GM20000 (cell line): ENCODE measurements at regions not wholly inside any gene's neighbourhood (a gene's known extent, or its start where the extent isn't known, plus 50 kb on each side); places are given as distances from the start of the nearest gene placed in this dataset.
A peak's percentile ranks its signal among the peaks of the same experiment; 100 is the strongest.
"Not testable (repeated sequence)": the region's sequence is repeated elsewhere in the genome, so short reads cannot be mapped to it uniquely, and the experiment has no call there.

ENCODE experiments used
- DNase-seq: peaks from one replicate; pipeline ENCODE4 v3.0.0; 2012; ENCODE audit warnings: low spot score
- CTCF ChIP-seq: IDR thresholded peaks from 2 replicates; pipeline ENCODE4 v1.5.1; 2012; ENCODE audit warnings: mild to moderate bottlenecking, control low read depth; ENCODE audit errors: extremely low read depth, missing control alignments

GRCh38 chr1:173333581-173333980 is 126.5 kb upstream of the TNFSF4 start:
- DNase-seq: peak; percentile 34
- no peak for TF ChIP-seq CTCF

GRCh38 chr1:173337126-173337525 is 130.0 kb upstream of the TNFSF4 start:
- DNase-seq: no peak
- no peak for TF ChIP-seq CTCF

- TF ChIP-seq CTCF: no peak
Measured at GRCh38 chr1:173341307-173341706, 134.2 kb upstream of the TNFSF4 start.

GRCh38 chr1:173341971-173342370 is 134.8 kb upstream of the TNFSF4 start:
- no peak for TF ChIP-seq CTCF
- DNase-seq: no peak

More at GRCh38 chr1:173341307-173341706, 134.2 kb upstream of the TNFSF4 start:
- DNase-seq: no peak

- DNase-seq: no peak
- TF ChIP-seq CTCF: no peak
Measured at GRCh38 chr1:173342736-173343135, 134.4 kb upstream of the PRDX6 start.

- TF ChIP-seq CTCF: no peak
- no peak for DNase-seq
Measured at GRCh38 chr1:173344034-173344743, 132.9 kb upstream of the PRDX6 start.

- no peak for DNase-seq
- TF ChIP-seq CTCF: no peak
Measured at GRCh38 chr1:173347282-173347818, 129.8 kb upstream of the PRDX6 start.

GRCh38 chr1:173352635-173353034 is 124.5 kb upstream of the PRDX6 start:
- not testable (repeated sequence) for DNase-seq
